D721Med (cell line): ENCODE measurements at regions not wholly inside any gene's neighbourhood (a gene's known extent, or its start where the extent isn't known, plus 50 kb on each side); places are given as distances from the start of the nearest gene placed in this dataset.

Experiments used
- DNase-seq: peaks from one replicate; pipeline ENCODE4 v3.0.0; 2011; ENCODE audit warnings: low spot score; ENCODE audit not compliant: insufficient read length
- FAIRE-seq: peaks from 2 replicates; lab custom pipeline; 2011; peaks lifted over from hg19 to GRCh38; lab: Jason Lieb, UNC
- TF ChIP-seq, protein P1 (sequence below): IDR thresholded peaks from 2 replicates; pipeline ENCODE4 v1.5.1; 2012; ENCODE audit warnings: mild to moderate bottlenecking, control low read depth; ENCODE audit not compliant: insufficient read depth; ENCODE audit errors: missing control alignments

DNA sequence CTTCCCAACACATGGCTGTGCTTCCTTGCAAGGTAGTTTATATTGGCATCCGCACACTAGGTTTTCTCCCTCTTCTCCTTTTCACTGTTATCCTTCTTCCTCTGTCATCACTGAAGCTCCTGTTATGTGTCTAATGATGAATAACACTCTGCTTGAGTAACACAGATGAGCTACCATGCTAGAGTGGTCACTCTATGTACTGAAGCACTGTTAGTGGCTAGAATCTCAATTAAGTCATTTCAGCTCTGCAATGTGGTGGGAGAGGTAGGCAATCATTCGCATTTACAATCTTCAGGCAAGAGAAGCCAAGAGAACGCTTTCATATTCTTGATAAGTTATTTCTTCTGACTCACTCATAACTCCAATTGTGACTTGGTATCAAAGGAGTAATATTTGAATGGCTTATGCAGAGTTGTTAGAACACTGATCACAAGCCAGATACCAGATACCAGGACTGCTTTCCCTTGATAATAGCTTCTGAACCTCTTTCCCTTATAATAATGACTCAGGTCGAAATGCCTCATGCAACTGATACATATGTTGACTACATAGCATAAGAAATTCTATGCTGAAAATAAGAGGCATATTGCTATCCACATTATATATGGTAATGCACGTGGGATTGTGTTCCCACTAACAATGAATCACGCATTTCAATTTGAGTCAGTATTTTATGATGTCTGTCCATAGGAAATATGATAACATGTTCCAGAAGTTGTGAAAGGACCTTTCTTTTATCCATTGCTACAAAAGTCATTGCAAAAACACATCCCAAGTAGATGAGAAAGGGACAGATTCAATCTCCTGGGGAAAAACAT lies 158.0 kb upstream of the HS3ST3A1 start:
- no peak for DNase-seq
- TF ChIP-seq, protein P1, sequence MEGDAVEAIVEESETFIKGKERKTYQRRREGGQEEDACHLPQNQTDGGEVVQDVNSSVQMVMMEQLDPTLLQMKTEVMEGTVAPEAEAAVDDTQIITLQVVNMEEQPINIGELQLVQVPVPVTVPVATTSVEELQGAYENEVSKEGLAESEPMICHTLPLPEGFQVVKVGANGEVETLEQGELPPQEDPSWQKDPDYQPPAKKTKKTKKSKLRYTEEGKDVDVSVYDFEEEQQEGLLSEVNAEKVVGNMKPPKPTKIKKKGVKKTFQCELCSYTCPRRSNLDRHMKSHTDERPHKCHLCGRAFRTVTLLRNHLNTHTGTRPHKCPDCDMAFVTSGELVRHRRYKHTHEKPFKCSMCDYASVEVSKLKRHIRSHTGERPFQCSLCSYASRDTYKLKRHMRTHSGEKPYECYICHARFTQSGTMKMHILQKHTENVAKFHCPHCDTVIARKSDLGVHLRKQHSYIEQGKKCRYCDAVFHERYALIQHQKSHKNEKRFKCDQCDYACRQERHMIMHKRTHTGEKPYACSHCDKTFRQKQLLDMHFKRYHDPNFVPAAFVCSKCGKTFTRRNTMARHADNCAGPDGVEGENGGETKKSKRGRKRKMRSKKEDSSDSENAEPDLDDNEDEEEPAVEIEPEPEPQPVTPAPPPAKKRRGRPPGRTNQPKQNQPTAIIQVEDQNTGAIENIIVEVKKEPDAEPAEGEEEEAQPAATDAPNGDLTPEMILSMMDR: no peak
- FAIRE-seq: no peak

DNA sequence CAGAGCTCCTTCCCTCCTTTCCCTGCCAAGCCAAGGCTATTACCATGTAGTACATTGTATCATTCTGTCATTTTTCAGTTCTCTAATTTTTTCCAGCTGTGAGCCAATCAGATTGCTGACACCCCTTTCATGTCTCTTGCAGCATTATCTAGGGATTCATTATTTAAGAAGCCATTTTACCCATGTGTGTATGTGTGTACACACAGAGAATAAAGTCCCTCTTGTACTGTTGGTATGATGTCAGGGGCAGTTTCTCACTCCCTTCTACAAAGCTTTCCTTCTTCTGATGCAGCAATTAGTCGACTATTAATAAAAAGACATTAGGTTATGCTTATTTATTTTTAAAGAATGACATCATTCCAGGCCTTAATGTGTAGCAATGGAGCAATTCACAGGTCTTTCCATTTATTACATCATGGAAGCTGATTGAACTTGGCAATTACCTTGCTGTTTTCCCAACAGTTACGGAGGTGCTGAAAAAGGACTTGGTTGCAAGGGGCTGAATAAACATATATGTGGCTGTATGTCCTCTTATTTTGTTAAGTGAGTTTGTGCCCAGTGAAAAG lies 159.4 kb upstream of the HS3ST3A1 start:
- FAIRE-seq: no peak
- DNase-seq: no peak
- TF ChIP-seq, protein P1: no peak

DNA sequence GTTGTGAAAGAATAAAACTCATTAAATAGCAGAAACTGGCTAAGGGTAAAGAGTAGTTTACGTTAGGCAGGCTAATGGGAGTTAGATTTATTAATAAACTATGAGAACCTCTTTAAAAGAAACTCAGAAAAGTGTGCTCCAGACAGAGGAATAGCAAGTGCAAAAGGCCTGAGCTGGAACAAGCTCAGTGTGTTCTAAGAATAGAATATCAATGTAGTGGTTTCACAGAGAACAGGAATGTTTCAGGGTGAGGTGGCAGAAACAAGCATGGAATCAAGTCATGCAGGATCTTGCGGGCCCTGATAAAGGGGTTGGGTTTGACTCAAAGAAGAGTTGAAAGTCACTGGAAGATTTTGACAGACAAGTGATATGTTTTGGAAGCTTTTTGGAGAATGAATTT lies 164.0 kb upstream of the HS3ST3A1 start:
- no peak for DNase-seq
- FAIRE-seq: no peak
- TF ChIP-seq, protein P1: no peak

DNA sequence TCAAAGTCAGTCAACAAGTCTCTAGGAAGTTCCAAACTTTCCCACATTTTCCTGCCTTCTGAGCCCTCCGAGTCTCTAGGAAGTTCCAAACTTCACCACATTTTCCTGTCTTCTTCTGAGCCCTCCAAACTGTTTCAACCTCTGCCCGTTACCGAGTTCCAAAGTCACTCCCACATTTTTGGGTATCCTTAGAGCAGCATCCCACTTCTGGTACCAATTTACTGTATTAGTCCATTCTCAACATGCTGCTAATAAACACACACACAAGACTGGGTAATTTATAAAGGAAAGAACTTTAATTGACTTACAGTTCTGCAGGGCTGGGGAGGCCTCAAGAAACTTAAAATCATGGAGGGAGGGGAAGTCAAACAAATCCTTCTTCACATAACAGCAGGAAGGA lies 169.0 kb upstream of the HS3ST3A1 start:
- TF ChIP-seq, protein P1: no peak
- no peak for FAIRE-seq
- DNase-seq: no peak

DNA sequence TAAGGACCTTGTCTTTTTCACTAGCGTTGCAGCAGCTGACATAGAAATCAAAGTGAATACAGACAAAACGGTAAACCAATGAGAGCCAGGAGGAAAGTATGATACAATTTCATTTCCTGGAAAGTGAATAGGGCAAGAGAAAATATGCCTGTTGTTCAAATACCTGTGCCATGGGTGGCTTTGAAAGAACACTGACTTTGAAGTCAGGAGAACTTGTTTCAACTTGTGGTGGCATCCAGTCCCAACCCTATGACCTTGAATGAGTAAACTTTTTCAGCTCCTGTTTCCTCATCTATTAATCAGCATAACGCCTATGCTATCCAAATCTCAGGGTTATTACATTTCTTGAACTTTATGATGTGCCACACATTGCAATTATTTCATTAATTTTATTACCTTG lies 173.7 kb upstream of the HS3ST3A1 start:
- FAIRE-seq (no peak), DNase-seq (no peak)
- TF ChIP-seq, protein P1: no peak

DNA sequence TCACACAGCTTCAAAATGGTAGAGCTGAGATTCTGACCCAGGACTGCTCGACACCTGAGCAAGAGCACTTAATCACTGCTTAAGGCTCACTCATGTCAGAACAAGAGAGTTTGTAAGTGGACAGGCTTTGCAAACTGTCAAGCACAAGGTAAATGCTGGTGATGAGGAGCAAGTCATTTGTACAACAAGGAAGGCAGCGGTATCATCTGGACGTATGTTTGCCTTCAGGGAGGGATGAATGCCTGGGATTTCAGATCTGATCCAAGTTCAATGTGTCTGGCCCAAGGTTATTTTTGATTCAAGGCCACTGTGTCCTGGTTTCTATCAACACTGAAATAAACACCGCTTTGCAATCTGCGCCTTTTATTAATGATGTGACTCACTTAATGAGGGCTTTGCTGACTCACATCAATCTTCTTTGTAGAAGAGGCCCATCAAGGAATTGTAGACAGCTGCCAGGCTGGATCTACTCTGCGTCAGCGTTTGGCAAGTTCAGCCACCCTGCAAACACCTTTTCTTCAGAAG lies 174.4 kb upstream of the HS3ST3A1 start:
- FAIRE-seq: no peak

More for the DNA sequence above, 174.4 kb upstream of the HS3ST3A1 start:
- TF ChIP-seq, protein P1: no peak
- DNase-seq: no peak
